ENCODE measurements at regions not wholly inside any gene's neighbourhood (a gene's known extent, or its start where the extent isn't known, plus 50 kb on each side); places are given as distances from the start of the nearest gene placed in this dataset.
"Not testable (repeated sequence)": the region's sequence is repeated elsewhere in the genome, so short reads cannot be mapped to it uniquely, and the experiment has no call there.

GRCh38 chr7:3138206-3138605 is 94.5 kb upstream of the CARD11 start:
- no peak for DNase-seq

- no peak for DNase-seq
These were observed 95.3 kb upstream of the CARD11 start for GRCh38 chr7:3138997-3139396.

GRCh38 chr7:3140834-3141233 is 97.2 kb upstream of the CARD11 start:
- no peak for DNase-seq

GRCh38 chr7:3141326-3141725 is 97.7 kb upstream of the CARD11 start:
- no peak for DNase-seq

GRCh38 chr7:3143869-3144775 is 100.5 kb upstream of the CARD11 start:
- DNase-seq = no peak

- DNase-seq = not testable (repeated sequence)
These were observed 101.1 kb upstream of the CARD11 start for GRCh38 chr7:3144776-3145125.

- DNase-seq = no peak
These were observed 103.0 kb upstream of the CARD11 start for GRCh38 chr7:3146571-3147226.

GRCh38 chr7:3148471-3148870 is 104.8 kb upstream of the CARD11 start:
- DNase-seq = not testable (repeated sequence)

- no peak for DNase-seq
These were observed 105.7 kb upstream of the CARD11 start for GRCh38 chr7:3149231-3149995.

- DNase-seq = no peak
These were observed 106.4 kb upstream of the CARD11 start for GRCh38 chr7:3150027-3150426.

- DNase-seq = no peak
These were observed 108.1 kb upstream of the CARD11 start for GRCh38 chr7:3151784-3152183.

GRCh38 chr7:3152714-3153113 is 109.0 kb upstream of the CARD11 start:
- DNase-seq = no peak

- no peak for DNase-seq
These were observed 109.5 kb upstream of the CARD11 start for GRCh38 chr7:3153118-3153517.

- no peak for DNase-seq
These were observed 110.7 kb upstream of the CARD11 start for GRCh38 chr7:3154317-3154716.

- no peak for DNase-seq
These were observed 111.3 kb upstream of the CARD11 start for GRCh38 chr7:3154881-3155494.

GRCh38 chr7:3156508-3156907 is 112.8 kb upstream of the CARD11 start:
- DNase-seq = no peak

GRCh38 chr7:3157566-3158287 is 114.1 kb upstream of the CARD11 start:
- no peak for DNase-seq

- no peak for DNase-seq
These were observed 114.7 kb upstream of the CARD11 start for GRCh38 chr7:3158341-3158760.

GRCh38 chr7:3159039-3159438 is 115.4 kb upstream of the CARD11 start:
- DNase-seq = no peak

- no peak for DNase-seq
These were observed 115.8 kb upstream of the CARD11 start for GRCh38 chr7:3159445-3159844.

GRCh38 chr7:3159926-3160325 is 116.3 kb upstream of the CARD11 start:
- not testable (repeated sequence) for DNase-seq

GRCh38 chr7:3162289-3162688 is 118.6 kb upstream of the CARD11 start:
- no peak for DNase-seq
